ENCODE measurements at regions not wholly inside any gene's neighbourhood (a gene's known extent, or its start where the extent isn't known, plus 50 kb on each side); places are given as distances from the start of the nearest gene placed in this dataset.

- no peaks in the 10 kb centered on the region for H3K4me1 Mint-ChIP-seq
- Histone ChIP-seq H3K4me3 (no peak overlapping the region), H3K27me3 (ENCODE audit: insufficient read depth) (no peaks in the 10 kb centered on the region), H3K79me2 (replicated peaks; ENCODE audit: insufficient read depth) (no peaks in the 10 kb centered on the region), H3K27ac (ENCODE audit: low read depth) (no peak overlapping the region), H3F3A (replicated peaks; ENCODE audit: low read depth) (no peaks in the 10 kb centered on the region), H2AFZ (no peak overlapping the region), H3K9me2 (ENCODE audit: insufficient read depth) (no peaks in the 10 kb centered on the region), H4K20me1 (replicated peaks; ENCODE audit: insufficient read depth) (no peaks in the 10 kb centered on the region), H3K4me2 (no peak overlapping the region), H3K4me1 (ENCODE audit: insufficient read depth) (no peaks in the 10 kb centered on the region), H3K36me3 (ENCODE audit: insufficient read depth) (no peaks in the 10 kb centered on the region)
- no peak overlapping the region for H3K4me3 Mint-ChIP-seq
- ATAC-seq (no peak), DNase-seq (ENCODE audit: low spot score) (no peak)
- peaks cover 92% of the 10 kb centered on the region for H3K9me3 Mint-ChIP-seq
- no peak overlapping the region for H3K27ac Mint-ChIP-seq
- no peak for TF ChIP-seq ZNF462 (CRISPR knock-in tag; IDR thresholded peaks at IDR 0.05)
- no peak for TF ChIP-seq ETS1 (IDR thresholded peaks at IDR 0.05)
- TF ChIP-seq EZH2 (IDR thresholded peaks at IDR 0.05; ENCODE audit: low read depth, unreplicated experiment) = no peak
- no peak for TF ChIP-seq POLR2AphosphoS5 (IDR thresholded peaks at IDR 0.05; ENCODE audit: low read depth)
- TF ChIP-seq CTCF (conservative IDR thresholded peaks at IDR 0.05; ENCODE audit: low read depth in 2 of 2) = no peak
- no peak for TF ChIP-seq EZH2phosphoT487 (IDR thresholded peaks at IDR 0.05; ENCODE audit: unreplicated experiment)
- TF ChIP-seq ZNF114 (CRISPR knock-in tag; IDR thresholded peaks at IDR 0.05) = no peak
- no peak for TF ChIP-seq ZNF331 (CRISPR knock-in tag; IDR thresholded peaks at IDR 0.05; ENCODE audit: low read depth)
- TF ChIP-seq NANOG (IDR thresholded peaks at IDR 0.05; ENCODE audit: borderline replicate concordance) = no peak
- no peak for TF ChIP-seq CREB1 (CRISPR knock-in tag; IDR thresholded peaks at IDR 0.05; ENCODE audit: low read depth)
- TF ChIP-seq STAT1 (IDR thresholded peaks at IDR 0.05; ENCODE audit: unreplicated experiment) = no peak
- no peak for TF ChIP-seq REST (IDR thresholded peaks at IDR 0.05; ENCODE audit: unreplicated experiment)
- no peak for TF ChIP-seq JUNB (IDR thresholded peaks at IDR 0.05; ENCODE audit: unreplicated experiment)
- peaks cover 36% of the 10 kb centered on the region for H3K36me3 Mint-ChIP-seq (ENCODE audit: low read depth)
- no peaks in the 10 kb centered on the region for H3K27me3 Mint-ChIP-seq (ENCODE audit: insufficient read depth, low read depth, poor library complexity)
Observed at GRCh38 chr12:127911291-127911690, 355.7 kb upstream of the TMEM132C start.
